CD14-positive monocyte (primary cell): ENCODE measurements at regions not wholly inside any gene's neighbourhood (a gene's known extent, or its start where the extent isn't known, plus 50 kb on each side); places are given as distances from the start of the nearest gene placed in this dataset.

ENCODE experiments used
- DNase-seq, 3 donors: peaks; one replicate each; pipeline ENCODE4 v3.0.0-alpha.2; 2011 to 2022
- H2AFZ ChIP-seq: 2 replicates; pipeline ENCODE4 v1.6.0; 2012; ENCODE audit warnings: mild to moderate bottlenecking, low read depth, low read length, inconsistent platforms; ENCODE audit not compliant: insufficient read depth, poor library complexity, severe bottlenecking
- H3K27ac ChIP-seq, 2 donors: 1 replicate in 1 of 2; 2 replicates in 1 of 2; pipeline ENCODE4 v1.5.1; 2012 to 2013; ENCODE audit warnings: low read length in 2 of 2, control low read depth in 1 of 2, inconsistent platforms in 1 of 2, low read depth in 1 of 2, mild to moderate bottlenecking in 1 of 2
- H3K27me3 ChIP-seq, 2 donors: one replicate each; pipeline versions ENCODE4 v1.6.0 to v1.6.1; 2011 to 2013; ENCODE audit warnings: low read length in 2 of 2; ENCODE audit not compliant: control insufficient read depth in 2 of 2, insufficient read depth in 2 of 2
- H3K36me3 ChIP-seq, 2 donors: replicated peaks in 1 of 2; 1 replicate in 1 of 2; 2 replicates in 1 of 2; pipeline versions ENCODE4 v1.5.1 to v1.6.1; 2012 to 2013; ENCODE audit warnings: low read length in 2 of 2, control low read depth in 1 of 2, inconsistent platforms in 1 of 2, mild to moderate bottlenecking in 1 of 2; ENCODE audit not compliant: insufficient read depth in 2 of 2, control insufficient read depth in 1 of 2
- H3K4me1 ChIP-seq, 2 donors: 1 replicate in 1 of 2; 2 replicates in 1 of 2; pipeline versions ENCODE4 v1.5.1 to v1.6.1; 2012 to 2013; ENCODE audit warnings: low read length in 2 of 2, control low read depth in 1 of 2, inconsistent platforms in 1 of 2, mild to moderate bottlenecking in 1 of 2, moderate library complexity in 1 of 2; ENCODE audit not compliant: insufficient read depth in 2 of 2, control insufficient read depth in 1 of 2
- H3K4me2 ChIP-seq: replicated peaks from 2 replicates; pipeline ENCODE3; 2012; ENCODE audit warnings: low read length, moderate library complexity, mild to moderate bottlenecking; ENCODE audit not compliant: poor library complexity, severe bottlenecking; ENCODE audit errors: extremely low read depth
- H3K4me3 ChIP-seq, 3 experiments: fragments of 200-600 bp in 1 of 3; sonication (generic) in 1 of 3; replicated peaks in 1 of 3; 1 replicate in 2 of 3; 2 replicates in 1 of 3; pipeline ENCODE4 v1.5.1; 2011 to 2013; ENCODE audit warnings: low read length in 3 of 3, mild to moderate bottlenecking in 3 of 3, control low read depth in 2 of 3, low read depth in 2 of 3, inconsistent platforms in 1 of 3, moderate library complexity in 1 of 3
- H3K79me2 ChIP-seq: 2 replicates; pipeline ENCODE4 v1.6.0; 2012; ENCODE audit warnings: mild to moderate bottlenecking, control low read depth, inconsistent platforms, low read length, moderate library complexity; ENCODE audit not compliant: insufficient read depth
- H3K9ac ChIP-seq: 2 replicates; pipeline ENCODE4 v1.6.0; 2017; ENCODE audit warnings: low read length, mild to moderate bottlenecking; ENCODE audit not compliant: insufficient read depth, poor library complexity, severe bottlenecking
- H3K9me3 ChIP-seq, 2 donors: replicated peaks in 1 of 2; 1 replicate in 1 of 2; 2 replicates in 1 of 2; pipeline versions ENCODE4 v1.5.1 to v1.6.1; 2012 to 2013; ENCODE audit warnings: low read length in 2 of 2, control low read depth in 1 of 2; ENCODE audit not compliant: control insufficient read depth in 1 of 2, insufficient read depth in 1 of 2
- H4K20me1 ChIP-seq: 2 replicates; pipeline ENCODE4 v1.6.0; 2012; ENCODE audit warnings: mild to moderate bottlenecking, low read length, control low read depth, moderate library complexity; ENCODE audit not compliant: insufficient read depth
- H3K27ac Mint-ChIP-seq, 7 donors: one replicate each; pipeline ENCODE4 v1.8.0; 2020; ENCODE audit warnings: mild to moderate bottlenecking in 7 of 7, mixed read lengths in 7 of 7, moderate library complexity in 6 of 7, inconsistent platforms in 2 of 7
- H3K27me3 Mint-ChIP-seq, 3 donors: one replicate each; pipeline ENCODE4 v1.8.0; 2021 to 2022; ENCODE audit warnings: low read depth in 3 of 3, mild to moderate bottlenecking in 3 of 3, mixed read lengths in 3 of 3, moderate library complexity in 3 of 3, inconsistent platforms in 1 of 3
- H3K36me3 Mint-ChIP-seq, 2 donors: one replicate each; pipeline ENCODE4 v1.8.0; 2020; ENCODE audit warnings: mixed read lengths in 2 of 2, inconsistent platforms in 1 of 2, mild to moderate bottlenecking in 1 of 2
- H3K4me1 Mint-ChIP-seq: one replicate; pipeline ENCODE4 v1.8.0; 2020; ENCODE audit warnings: mild to moderate bottlenecking, mixed read lengths
- H3K4me3 Mint-ChIP-seq, 2 donors: one replicate each; pipeline ENCODE4 v1.8.0; 2020; ENCODE audit warnings: mild to moderate bottlenecking in 2 of 2, mixed read lengths in 2 of 2, moderate library complexity in 1 of 2
- H3K9me3 Mint-ChIP-seq, 7 donors: one replicate each; pipeline ENCODE4 v1.8.0; 2020 to 2022; ENCODE audit warnings: mixed read lengths in 7 of 7, mild to moderate bottlenecking in 6 of 7, moderate library complexity in 6 of 7, inconsistent platforms in 2 of 7
- whole genome bisulfite sequencing: methylation state at CpG from one replicate; pipeline ENCODE4 v1.1.5; 2013; ENCODE audit warnings: missing lambda C conversion rate; ENCODE audit not compliant: insufficient coverage; 5-methylcytosine and 5-hydroxymethylcytosine counted together
- intact Hi-C, 2 donors: fragments of 100-400 bp; cut with micrococcal nuclease; formaldehyde crosslinking; loops; one replicate each; pipeline versions ENCODE4 v1.15.0 to v1.15.1; 2023
- TF ChIP-seq, protein P1 (sequence below): fragments of 200-600 bp; IDR thresholded peaks from one replicate; pipeline ENCODE4 v1.8.0; 2022; ENCODE audit warnings: antibody characterized with exemption, mild to moderate bottlenecking

DNA sequence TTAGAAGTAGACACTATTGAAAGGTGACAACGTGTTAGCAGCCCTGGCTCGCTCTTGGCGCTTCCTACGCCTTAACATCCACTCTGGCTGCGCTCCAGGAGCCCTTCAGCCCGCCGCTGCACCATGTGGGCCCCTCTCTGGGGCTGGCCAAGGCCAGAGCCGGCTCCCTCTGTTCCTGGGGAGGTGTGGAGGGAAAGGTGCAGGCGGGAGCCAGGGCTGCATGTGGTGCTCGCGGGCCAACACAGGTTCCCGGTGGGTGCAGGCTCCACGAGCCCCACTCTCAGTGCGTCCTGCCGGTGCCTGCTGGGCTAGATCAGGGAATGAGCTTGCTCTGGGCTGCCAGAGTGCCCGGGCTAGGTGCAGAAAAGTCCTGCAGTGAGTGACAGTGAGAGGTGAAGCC is 1284.3 kb downstream of the OLFM4 start:
- Histone ChIP-seq H3K27me3 (no peaks in the 10 kb centered on the region), H3K4me2 (no peak overlapping the region), H3K27ac (no peak overlapping the region), H2AFZ (no peak overlapping the region), H3K9ac (no peak overlapping the region), H3K9me3 (peaks cover 19 to 20% of the 10 kb centered on the region in 2 donors), H4K20me1 (no peaks in the 10 kb centered on the region), H3K79me2 (no peaks in the 10 kb centered on the region), H3K4me1 (no peaks in the 10 kb centered on the region), H3K36me3 (no peaks in the 10 kb centered on the region), H3K4me3 (no peak overlapping the region)
- TF ChIP-seq, protein P1, sequence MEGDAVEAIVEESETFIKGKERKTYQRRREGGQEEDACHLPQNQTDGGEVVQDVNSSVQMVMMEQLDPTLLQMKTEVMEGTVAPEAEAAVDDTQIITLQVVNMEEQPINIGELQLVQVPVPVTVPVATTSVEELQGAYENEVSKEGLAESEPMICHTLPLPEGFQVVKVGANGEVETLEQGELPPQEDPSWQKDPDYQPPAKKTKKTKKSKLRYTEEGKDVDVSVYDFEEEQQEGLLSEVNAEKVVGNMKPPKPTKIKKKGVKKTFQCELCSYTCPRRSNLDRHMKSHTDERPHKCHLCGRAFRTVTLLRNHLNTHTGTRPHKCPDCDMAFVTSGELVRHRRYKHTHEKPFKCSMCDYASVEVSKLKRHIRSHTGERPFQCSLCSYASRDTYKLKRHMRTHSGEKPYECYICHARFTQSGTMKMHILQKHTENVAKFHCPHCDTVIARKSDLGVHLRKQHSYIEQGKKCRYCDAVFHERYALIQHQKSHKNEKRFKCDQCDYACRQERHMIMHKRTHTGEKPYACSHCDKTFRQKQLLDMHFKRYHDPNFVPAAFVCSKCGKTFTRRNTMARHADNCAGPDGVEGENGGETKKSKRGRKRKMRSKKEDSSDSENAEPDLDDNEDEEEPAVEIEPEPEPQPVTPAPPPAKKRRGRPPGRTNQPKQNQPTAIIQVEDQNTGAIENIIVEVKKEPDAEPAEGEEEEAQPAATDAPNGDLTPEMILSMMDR, result no peak
- Mint-ChIP-seq H3K27ac (no peak overlapping the region), H3K27me3 (peaks cover 0 to 3% (median 0%) of the 10 kb centered on the region in 3 donors), H3K9me3 (peaks cover 3 to 15% (median 7%) of the 10 kb centered on the region in 7 donors), H3K36me3 (no peaks in the 10 kb centered on the region), H3K4me3 (no peak overlapping the region), H3K4me1 (no peaks in the 10 kb centered on the region)
- intact Hi-C loops, result no loop called here
- WGBS, result 93% methylated on average over 15 of the region's 16 CpGs
- DNase-seq, result no peak

DNA sequence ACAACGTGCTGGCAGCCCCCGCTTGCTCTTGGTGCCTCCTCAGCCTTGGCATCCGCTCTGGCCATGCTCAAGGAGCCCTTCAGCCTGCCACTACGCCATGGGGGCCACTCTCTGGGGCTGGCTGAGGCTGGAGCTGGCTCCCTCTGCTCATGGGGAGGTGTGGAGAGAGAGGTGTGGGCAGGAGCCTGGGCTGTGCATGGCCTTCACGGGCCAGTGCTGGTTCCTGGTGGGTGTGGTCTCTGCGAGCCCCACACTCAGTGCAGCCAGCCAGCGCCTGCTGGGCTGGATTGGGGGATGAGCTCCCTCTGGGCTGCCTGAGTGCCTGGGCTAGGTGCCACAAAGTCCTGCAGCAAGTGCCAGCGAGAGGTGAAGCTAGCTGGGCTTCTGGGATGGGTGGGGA is 1289.1 kb downstream of the OLFM4 start:
- H3K27me3 ChIP-seq, result no peaks in the 10 kb centered on the region
- Mint-ChIP-seq H3K36me3 (no peaks in the 10 kb centered on the region), H3K4me3 (no peak overlapping the region), H3K27me3 (no peaks in the 10 kb centered on the region), H3K27ac (no peak overlapping the region), H3K9me3 (peaks cover 6 to 24% (median 10%) of the 10 kb centered on the region in 7 donors), H3K4me1 (no peaks in the 10 kb centered on the region)
- WGBS, result 70% methylated on average over 8 of the region's 8 CpGs
- intact Hi-C loops, result no loop called here
- H3K36me3 ChIP-seq, result no peaks in the 10 kb centered on the region
- no peak overlapping the region for H3K4me3 ChIP-seq
- no peak overlapping the region for H3K27ac ChIP-seq
- no peak overlapping the region for H2AFZ ChIP-seq
- no peak overlapping the region for H3K9ac ChIP-seq
- no peaks in the 10 kb centered on the region for H4K20me1 ChIP-seq
- H3K4me2 ChIP-seq, result no peak overlapping the region
- no peaks in the 10 kb centered on the region for H3K79me2 ChIP-seq
- peaks cover 33 to 34% of the 10 kb centered on the region in 2 donors for H3K9me3 ChIP-seq
- no peaks in the 10 kb centered on the region for H3K4me1 ChIP-seq
- TF ChIP-seq, protein P1, result no peak
- DNase-seq, result no peak
